ENCODE measurements at regions not wholly inside any gene's neighbourhood (a gene's known extent, or its start where the extent isn't known, plus 50 kb on each side); places are given as distances from the start of the nearest gene placed in this dataset.

DNA sequence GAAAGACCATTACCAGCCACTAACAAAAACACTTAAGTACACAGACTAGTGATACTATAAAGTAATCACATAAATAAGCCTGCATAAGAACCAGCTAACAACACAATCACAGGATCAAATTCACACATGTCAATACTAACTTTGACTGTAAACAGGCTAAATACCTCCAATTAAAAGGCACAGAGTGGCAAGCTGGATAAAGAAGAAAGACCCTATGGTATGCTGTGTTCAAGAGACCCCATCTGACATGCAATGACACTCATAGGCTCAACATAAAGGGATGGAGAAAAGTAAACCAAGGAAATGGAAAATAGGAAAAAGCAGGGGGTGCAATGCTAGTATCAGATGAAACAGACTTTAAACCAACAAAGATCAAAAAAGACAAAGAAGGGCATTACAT is 631.8 kb upstream of the NOX3 start:
- H3K4me3 Mint-ChIP-seq (ENCODE audit: unreplicated experiment) = no peak overlapping the region
- no peaks in the 10 kb centered on the region for H3K27me3 Mint-ChIP-seq (ENCODE audit: unreplicated experiment)
- no peak overlapping the region for H3K27ac Mint-ChIP-seq (ENCODE audit: unreplicated experiment)
- peaks cover 8% of the 10 kb centered on the region for H3K9me3 Mint-ChIP-seq (ENCODE audit: unreplicated experiment)
- DNase-seq = no peak
- H3K4me1 Mint-ChIP-seq (ENCODE audit: low read depth, unreplicated experiment) = no peaks in the 10 kb centered on the region
- no peak for TF ChIP-seq CTCF (IDR thresholded peaks at IDR 0.05; ENCODE audit: partially characterized antibody, unreplicated experiment)
- peaks cover 33% of the 10 kb centered on the region for H3K36me3 Mint-ChIP-seq (ENCODE audit: unreplicated experiment)

- DNase-seq = no peak
- peaks cover 2% of the 10 kb centered on the region for H3K9me3 Mint-ChIP-seq (ENCODE audit: unreplicated experiment)
- TF ChIP-seq CTCF (IDR thresholded peaks at IDR 0.05; ENCODE audit: partially characterized antibody, unreplicated experiment) = no peak
- no peak overlapping the region for H3K27ac Mint-ChIP-seq (ENCODE audit: unreplicated experiment)
- H3K4me3 Mint-ChIP-seq (ENCODE audit: unreplicated experiment) = no peak overlapping the region
- H3K27me3 Mint-ChIP-seq (ENCODE audit: unreplicated experiment) = no peaks in the 10 kb centered on the region
- H3K4me1 Mint-ChIP-seq (ENCODE audit: low read depth, unreplicated experiment) = no peaks in the 10 kb centered on the region
- peaks cover 3% of the 10 kb centered on the region for H3K36me3 Mint-ChIP-seq (ENCODE audit: unreplicated experiment)
Observed at GRCh38 chr6:156082012-156082411, 626.4 kb upstream of the NOX3 start.

- no peak for TF ChIP-seq CTCF (IDR thresholded peaks at IDR 0.05; ENCODE audit: partially characterized antibody, unreplicated experiment)
- Mint-ChIP-seq H3K27me3 (ENCODE audit: unreplicated experiment) (no peaks in the 10 kb centered on the region), H3K4me3 (ENCODE audit: unreplicated experiment) (no peak overlapping the region), H3K36me3 (ENCODE audit: unreplicated experiment) (no peaks in the 10 kb centered on the region), H3K9me3 (ENCODE audit: unreplicated experiment) (no peaks in the 10 kb centered on the region), H3K27ac (ENCODE audit: unreplicated experiment) (no peak overlapping the region), H3K4me1 (ENCODE audit: low read depth, unreplicated experiment) (no peaks in the 10 kb centered on the region)
- no peak for DNase-seq
Observed at GRCh38 chr6:156080371-156080770, 624.7 kb upstream of the NOX3 start.

- no peak overlapping the region for H3K27ac Mint-ChIP-seq (ENCODE audit: unreplicated experiment)
- H3K27me3 Mint-ChIP-seq (ENCODE audit: unreplicated experiment) = no peaks in the 10 kb centered on the region
- no peak overlapping the region for H3K4me3 Mint-ChIP-seq (ENCODE audit: unreplicated experiment)
- no peaks in the 10 kb centered on the region for H3K36me3 Mint-ChIP-seq (ENCODE audit: unreplicated experiment)
- no peaks in the 10 kb centered on the region for H3K9me3 Mint-ChIP-seq (ENCODE audit: unreplicated experiment)
- peaks cover 4% of the 10 kb centered on the region for H3K4me1 Mint-ChIP-seq (ENCODE audit: low read depth, unreplicated experiment)
- no peak for DNase-seq
- no peak for TF ChIP-seq CTCF (IDR thresholded peaks at IDR 0.05; ENCODE audit: partially characterized antibody, unreplicated experiment)
Observed at GRCh38 chr6:156068881-156069280, 613.2 kb upstream of the NOX3 start.

- Mint-ChIP-seq H3K27ac (ENCODE audit: unreplicated experiment) (no peak overlapping the region), H3K36me3 (ENCODE audit: unreplicated experiment) (no peaks in the 10 kb centered on the region), H3K4me3 (ENCODE audit: unreplicated experiment) (no peak overlapping the region), H3K27me3 (ENCODE audit: unreplicated experiment) (no peaks in the 10 kb centered on the region), H3K9me3 (ENCODE audit: unreplicated experiment) (no peaks in the 10 kb centered on the region), H3K4me1 (ENCODE audit: low read depth, unreplicated experiment) (no peaks in the 10 kb centered on the region)
- no peak for TF ChIP-seq CTCF (IDR thresholded peaks at IDR 0.05; ENCODE audit: partially characterized antibody, unreplicated experiment)
- DNase-seq = no peak
Observed at GRCh38 chr6:156065849-156066248, 610.2 kb upstream of the NOX3 start.
